ENCODE measurements at regions not wholly inside any gene's neighbourhood (a gene's known extent, or its start where the extent isn't known, plus 50 kb on each side); places are given as distances from the start of the nearest gene placed in this dataset.

DNA sequence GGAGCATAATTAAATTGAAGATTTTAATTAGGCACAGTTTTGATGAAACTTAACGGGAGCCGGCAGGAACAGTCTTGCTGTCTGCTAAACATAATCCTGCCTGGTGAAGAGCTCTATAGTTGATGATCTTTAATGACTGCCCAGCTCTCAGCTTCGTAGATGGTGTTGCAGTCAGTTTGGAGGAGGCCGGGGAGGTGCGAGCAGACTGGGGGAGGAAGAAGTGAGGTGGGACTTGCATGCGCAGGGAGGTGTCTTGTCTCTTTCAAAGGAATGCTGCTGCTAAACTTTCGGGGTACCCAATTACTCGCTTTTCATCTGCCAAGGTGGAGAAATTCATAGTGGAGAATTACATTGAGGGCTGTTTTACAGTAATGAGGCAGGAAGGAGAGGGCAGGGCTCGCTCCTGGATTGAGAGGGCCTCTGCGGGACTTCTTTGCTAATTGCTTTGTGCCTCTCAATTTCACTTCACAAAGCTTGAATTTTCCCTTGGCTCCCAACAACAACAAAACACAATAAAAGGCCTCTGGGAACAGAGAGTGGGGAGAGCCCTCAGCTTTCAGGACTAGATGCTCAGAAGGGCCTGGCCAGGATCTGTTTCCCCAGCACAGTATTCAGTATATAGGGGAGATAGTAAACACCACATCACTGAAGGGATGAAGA, 257.9 kb upstream of the ADRA1B start:
- no peak for DNase-seq
- Mint-ChIP-seq H3K36me3 (ENCODE audit: low read depth) (no peaks in the 10 kb centered on the region), H3K4me1 (ENCODE audit: low read depth) (peaks cover 7% of the 10 kb centered on the region), H3K4me3 (no peak overlapping the region), H3K27me3 (ENCODE audit: insufficient read depth) (peaks cover 17% of the 10 kb centered on the region), H3K27ac (no peak overlapping the region), H3K9me3 (no peaks in the 10 kb centered on the region)
- TF ChIP-seq, protein P1, sequence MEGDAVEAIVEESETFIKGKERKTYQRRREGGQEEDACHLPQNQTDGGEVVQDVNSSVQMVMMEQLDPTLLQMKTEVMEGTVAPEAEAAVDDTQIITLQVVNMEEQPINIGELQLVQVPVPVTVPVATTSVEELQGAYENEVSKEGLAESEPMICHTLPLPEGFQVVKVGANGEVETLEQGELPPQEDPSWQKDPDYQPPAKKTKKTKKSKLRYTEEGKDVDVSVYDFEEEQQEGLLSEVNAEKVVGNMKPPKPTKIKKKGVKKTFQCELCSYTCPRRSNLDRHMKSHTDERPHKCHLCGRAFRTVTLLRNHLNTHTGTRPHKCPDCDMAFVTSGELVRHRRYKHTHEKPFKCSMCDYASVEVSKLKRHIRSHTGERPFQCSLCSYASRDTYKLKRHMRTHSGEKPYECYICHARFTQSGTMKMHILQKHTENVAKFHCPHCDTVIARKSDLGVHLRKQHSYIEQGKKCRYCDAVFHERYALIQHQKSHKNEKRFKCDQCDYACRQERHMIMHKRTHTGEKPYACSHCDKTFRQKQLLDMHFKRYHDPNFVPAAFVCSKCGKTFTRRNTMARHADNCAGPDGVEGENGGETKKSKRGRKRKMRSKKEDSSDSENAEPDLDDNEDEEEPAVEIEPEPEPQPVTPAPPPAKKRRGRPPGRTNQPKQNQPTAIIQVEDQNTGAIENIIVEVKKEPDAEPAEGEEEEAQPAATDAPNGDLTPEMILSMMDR (IDR thresholded peaks at IDR 0.05): no peak

DNA sequence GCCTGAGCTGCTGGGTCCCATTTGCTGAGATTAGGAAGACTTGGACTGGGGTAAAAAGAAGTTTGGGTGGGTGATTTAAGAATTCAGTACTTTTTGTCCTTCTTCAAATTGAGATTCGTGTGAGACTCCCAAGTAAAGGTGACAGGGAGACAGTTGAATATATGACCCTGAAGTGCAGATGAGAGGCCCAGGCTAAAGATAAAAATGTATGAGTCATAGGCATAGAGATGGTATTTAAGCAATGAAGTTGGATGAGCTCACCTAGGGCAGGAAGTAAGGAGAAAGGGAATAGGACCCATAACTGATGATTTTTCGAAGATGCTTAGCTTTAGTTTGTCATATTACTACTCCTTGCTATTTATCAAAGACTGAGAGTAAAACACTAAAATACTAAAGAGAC, 255.9 kb upstream of the ADRA1B start:
- Mint-ChIP-seq H3K9me3 (no peaks in the 10 kb centered on the region), H3K4me3 (no peak overlapping the region), H3K4me1 (ENCODE audit: low read depth) (peaks cover 7% of the 10 kb centered on the region), H3K27me3 (ENCODE audit: insufficient read depth) (peaks cover 18% of the 10 kb centered on the region), H3K27ac (no peak overlapping the region), H3K36me3 (ENCODE audit: low read depth) (no peaks in the 10 kb centered on the region)
- no peak for DNase-seq
- TF ChIP-seq, protein P1 (IDR thresholded peaks at IDR 0.05): no peak

DNA sequence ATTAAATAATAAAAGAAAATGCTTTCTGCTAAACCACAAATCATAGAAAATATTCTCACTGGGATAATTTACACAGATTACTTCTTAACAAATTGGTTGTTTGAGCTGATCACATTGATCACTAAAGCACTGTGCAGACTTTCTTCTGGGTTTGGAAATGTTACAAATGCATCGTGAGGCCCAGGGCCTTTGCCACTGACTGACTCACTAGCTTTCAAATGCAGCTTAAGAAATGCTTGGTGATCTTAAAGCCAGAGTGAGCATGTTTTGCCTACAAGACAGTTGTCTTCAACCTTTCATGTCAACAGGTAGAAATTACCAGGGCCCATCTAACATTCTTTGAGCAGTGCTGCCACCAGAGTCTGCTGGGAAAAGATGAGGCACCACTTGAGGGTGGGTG, 252.3 kb upstream of the ADRA1B start:
- H3K27me3 Mint-ChIP-seq (ENCODE audit: insufficient read depth): peaks cover 3% of the 10 kb centered on the region
- no peak for DNase-seq
- peaks cover 7% of the 10 kb centered on the region for H3K4me1 Mint-ChIP-seq (ENCODE audit: low read depth)
- H3K27ac Mint-ChIP-seq: no peak overlapping the region
- H3K36me3 Mint-ChIP-seq (ENCODE audit: low read depth): no peaks in the 10 kb centered on the region
- no peaks in the 10 kb centered on the region for H3K9me3 Mint-ChIP-seq
- H3K4me3 Mint-ChIP-seq: no peak overlapping the region
- TF ChIP-seq, protein P1 (IDR thresholded peaks at IDR 0.05): no peak

DNA sequence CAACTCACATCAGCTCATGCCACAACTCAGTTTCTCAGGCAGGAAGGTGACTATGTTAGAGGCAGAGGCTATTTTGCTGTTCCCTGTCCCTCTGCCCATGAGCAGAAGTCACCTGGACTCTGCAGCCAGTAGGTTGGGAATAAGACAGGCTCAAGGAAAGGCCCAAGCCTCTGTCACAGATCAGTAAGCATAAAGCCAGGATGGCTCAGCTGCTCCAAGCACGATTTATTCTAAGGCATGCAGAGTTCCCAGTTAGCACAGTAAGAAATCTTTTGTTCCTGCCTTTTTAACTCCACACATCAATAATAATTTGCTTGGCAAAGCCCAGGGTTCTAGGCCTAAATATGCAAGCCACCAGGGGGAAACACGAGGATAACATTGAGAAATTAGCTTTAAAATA, 249.0 kb upstream of the ADRA1B start:
- Mint-ChIP-seq H3K4me1 (ENCODE audit: low read depth) (no peaks in the 10 kb centered on the region), H3K36me3 (ENCODE audit: low read depth) (no peaks in the 10 kb centered on the region)

DNA sequence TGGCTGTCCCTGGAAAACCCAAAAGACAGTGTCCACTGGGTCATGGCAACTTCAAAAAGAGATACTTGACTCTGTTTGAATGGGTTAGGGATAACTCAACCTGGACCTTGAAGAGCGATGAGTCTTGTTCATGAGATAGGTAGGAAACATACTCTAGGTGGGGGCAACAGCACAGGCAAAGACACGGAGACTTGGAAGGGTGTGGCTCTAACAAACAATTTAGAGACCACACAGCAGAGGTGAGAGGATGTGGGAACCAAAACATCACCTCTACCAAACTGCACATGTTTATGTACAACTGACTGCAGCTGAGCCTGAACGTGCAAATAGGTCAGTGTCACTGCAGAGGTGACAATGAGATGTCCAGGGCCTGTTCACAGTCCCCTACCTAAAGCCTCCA, 247.7 kb upstream of the ADRA1B start:
- no peak for DNase-seq
- no peaks in the 10 kb centered on the region for H3K36me3 Mint-ChIP-seq (ENCODE audit: low read depth)
- H3K27ac Mint-ChIP-seq: no peak overlapping the region
- H3K4me1 Mint-ChIP-seq (ENCODE audit: low read depth): no peaks in the 10 kb centered on the region
- TF ChIP-seq, protein P1 (IDR thresholded peaks at IDR 0.05): no peak
- peaks cover 3% of the 10 kb centered on the region for H3K27me3 Mint-ChIP-seq (ENCODE audit: insufficient read depth)
- no peaks in the 10 kb centered on the region for H3K9me3 Mint-ChIP-seq
- H3K4me3 Mint-ChIP-seq: no peak overlapping the region

More for the DNA sequence above, 249.0 kb upstream of the ADRA1B start:
- TF ChIP-seq, protein P1 (IDR thresholded peaks at IDR 0.05): no peak
- peaks cover 3% of the 10 kb centered on the region for H3K27me3 Mint-ChIP-seq (ENCODE audit: insufficient read depth)
- no peak overlapping the region for H3K4me3 Mint-ChIP-seq
- H3K9me3 Mint-ChIP-seq: no peaks in the 10 kb centered on the region
- H3K27ac Mint-ChIP-seq: no peak overlapping the region
- no peak for DNase-seq

Data from HFFc6 (cell line).